ENCODE measurements at regions not wholly inside any gene's neighbourhood (a gene's known extent, or its start where the extent isn't known, plus 50 kb on each side); places are given as distances from the start of the nearest gene placed in this dataset.
"Not testable (repeated sequence)": the region's sequence is repeated elsewhere in the genome, so short reads cannot be mapped to it uniquely, and the experiment has no call there.

DNA sequence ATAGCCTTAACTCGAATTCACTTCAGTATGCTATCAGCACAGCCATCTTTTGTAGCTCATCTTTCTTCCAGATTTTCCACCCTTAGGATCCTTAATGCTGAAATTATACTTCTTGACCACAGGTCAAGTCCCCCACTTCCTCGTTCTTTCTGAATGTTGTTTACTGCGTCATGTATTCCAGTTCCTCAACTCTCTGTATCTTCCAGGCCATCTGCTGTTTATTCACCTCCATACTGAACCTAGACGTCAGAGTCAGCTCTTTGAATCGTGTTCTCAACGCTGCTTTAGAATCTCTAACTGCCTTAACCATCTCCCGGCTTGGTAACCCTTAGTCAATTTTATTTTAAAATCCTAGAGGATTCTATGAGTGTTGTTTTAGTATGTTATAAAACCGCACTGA lies 66.3 kb upstream of the SEC22B start:
- TF ChIP-seq, protein P1, sequence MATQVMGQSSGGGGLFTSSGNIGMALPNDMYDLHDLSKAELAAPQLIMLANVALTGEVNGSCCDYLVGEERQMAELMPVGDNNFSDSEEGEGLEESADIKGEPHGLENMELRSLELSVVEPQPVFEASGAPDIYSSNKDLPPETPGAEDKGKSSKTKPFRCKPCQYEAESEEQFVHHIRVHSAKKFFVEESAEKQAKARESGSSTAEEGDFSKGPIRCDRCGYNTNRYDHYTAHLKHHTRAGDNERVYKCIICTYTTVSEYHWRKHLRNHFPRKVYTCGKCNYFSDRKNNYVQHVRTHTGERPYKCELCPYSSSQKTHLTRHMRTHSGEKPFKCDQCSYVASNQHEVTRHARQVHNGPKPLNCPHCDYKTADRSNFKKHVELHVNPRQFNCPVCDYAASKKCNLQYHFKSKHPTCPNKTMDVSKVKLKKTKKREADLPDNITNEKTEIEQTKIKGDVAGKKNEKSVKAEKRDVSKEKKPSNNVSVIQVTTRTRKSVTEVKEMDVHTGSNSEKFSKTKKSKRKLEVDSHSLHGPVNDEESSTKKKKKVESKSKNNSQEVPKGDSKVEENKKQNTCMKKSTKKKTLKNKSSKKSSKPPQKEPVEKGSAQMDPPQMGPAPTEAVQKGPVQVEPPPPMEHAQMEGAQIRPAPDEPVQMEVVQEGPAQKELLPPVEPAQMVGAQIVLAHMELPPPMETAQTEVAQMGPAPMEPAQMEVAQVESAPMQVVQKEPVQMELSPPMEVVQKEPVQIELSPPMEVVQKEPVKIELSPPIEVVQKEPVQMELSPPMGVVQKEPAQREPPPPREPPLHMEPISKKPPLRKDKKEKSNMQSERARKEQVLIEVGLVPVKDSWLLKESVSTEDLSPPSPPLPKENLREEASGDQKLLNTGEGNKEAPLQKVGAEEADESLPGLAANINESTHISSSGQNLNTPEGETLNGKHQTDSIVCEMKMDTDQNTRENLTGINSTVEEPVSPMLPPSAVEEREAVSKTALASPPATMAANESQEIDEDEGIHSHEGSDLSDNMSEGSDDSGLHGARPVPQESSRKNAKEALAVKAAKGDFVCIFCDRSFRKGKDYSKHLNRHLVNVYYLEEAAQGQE (IDR thresholded peaks at IDR 0.05; ENCODE audit: borderline replicate concordance), result not testable (repeated sequence)
- TF ChIP-seq POLR2AphosphoS5 (IDR thresholded peaks at IDR 0.05); SMC3 (conservative IDR thresholded peaks at IDR 0.05; ENCODE audit: poor library complexity); EZH2 (IDR thresholded peaks at IDR 0.05; ENCODE audit: borderline replicate concordance, insufficient read depth, low read length, poor library complexity, severe bottlenecking): not testable (repeated sequence)
- TF ChIP-seq, protein P2, sequence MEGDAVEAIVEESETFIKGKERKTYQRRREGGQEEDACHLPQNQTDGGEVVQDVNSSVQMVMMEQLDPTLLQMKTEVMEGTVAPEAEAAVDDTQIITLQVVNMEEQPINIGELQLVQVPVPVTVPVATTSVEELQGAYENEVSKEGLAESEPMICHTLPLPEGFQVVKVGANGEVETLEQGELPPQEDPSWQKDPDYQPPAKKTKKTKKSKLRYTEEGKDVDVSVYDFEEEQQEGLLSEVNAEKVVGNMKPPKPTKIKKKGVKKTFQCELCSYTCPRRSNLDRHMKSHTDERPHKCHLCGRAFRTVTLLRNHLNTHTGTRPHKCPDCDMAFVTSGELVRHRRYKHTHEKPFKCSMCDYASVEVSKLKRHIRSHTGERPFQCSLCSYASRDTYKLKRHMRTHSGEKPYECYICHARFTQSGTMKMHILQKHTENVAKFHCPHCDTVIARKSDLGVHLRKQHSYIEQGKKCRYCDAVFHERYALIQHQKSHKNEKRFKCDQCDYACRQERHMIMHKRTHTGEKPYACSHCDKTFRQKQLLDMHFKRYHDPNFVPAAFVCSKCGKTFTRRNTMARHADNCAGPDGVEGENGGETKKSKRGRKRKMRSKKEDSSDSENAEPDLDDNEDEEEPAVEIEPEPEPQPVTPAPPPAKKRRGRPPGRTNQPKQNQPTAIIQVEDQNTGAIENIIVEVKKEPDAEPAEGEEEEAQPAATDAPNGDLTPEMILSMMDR (IDR thresholded peaks at IDR 0.05; ENCODE audit: poor library complexity, severe bottlenecking), result not testable (repeated sequence)
